Femur (tissue), 1 donor: ENCODE measurements at regions not wholly inside any gene's neighbourhood (a gene's known extent, or its start where the extent isn't known, plus 50 kb on each side); places are given as distances from the start of the nearest gene placed in this dataset.

Experiments
- DNase-seq: peaks from one replicate; pipeline ENCODE4 v3.0.0-alpha.2; 2017

DNA sequence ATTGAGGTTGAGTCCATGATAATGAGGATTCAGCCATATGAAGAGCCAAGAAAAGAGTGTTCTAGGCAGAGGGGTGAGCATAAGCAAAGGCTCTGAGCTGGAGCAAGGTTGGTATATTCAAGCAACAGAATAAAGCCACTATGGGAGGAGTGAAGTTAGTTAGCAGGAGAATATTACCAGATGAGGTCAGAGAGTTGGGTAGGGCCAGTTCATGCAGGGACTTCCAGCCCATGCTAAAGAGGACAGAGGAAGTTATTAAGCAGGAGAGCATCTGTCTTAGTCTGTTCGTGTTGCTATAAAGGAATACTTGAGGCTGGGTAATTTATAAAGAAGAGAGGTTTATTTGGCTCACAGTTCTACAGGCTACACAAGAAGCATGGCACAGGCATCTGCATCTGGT is 57.1 kb upstream of the ATG10 start:
- no peak for DNase-seq

DNA sequence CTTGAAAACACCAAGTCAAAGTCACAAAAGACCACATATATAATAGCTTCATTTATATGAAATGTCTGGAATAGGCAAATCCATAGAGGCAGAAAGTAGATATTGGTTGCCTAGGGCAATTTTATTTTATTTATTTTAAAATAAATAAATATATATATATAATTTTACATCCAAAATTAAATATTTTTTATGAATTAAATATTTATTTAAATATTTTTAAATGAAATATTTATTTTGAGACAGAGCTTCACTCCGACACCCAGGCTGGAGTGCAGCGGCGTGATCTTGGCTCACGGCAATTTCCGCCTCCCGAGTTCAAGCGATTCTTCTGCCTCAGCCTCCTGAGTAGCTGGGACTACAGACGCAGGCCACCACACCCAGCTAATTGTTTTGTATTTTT is 58.9 kb upstream of the ATG10 start:
- no peak for DNase-seq

DNA sequence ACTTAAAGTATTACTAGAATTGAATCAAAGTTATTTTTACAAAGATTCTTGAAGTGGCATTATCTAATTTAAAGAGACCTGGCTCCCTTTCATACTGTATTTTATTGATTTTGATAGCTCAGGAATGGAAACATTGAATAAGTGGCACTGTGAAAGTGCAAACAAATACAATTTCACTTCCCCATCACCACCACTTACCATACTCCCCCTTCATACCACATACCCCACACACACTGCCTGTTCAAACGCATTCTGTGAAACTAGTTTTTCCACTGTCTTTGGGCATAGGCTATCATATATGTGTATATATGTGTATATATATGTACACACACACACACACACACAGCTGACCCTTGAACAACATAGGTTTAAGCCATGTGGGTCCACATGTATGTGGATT is 62.1 kb upstream of the ATG10 start:
- DNase-seq, result no peak

DNA sequence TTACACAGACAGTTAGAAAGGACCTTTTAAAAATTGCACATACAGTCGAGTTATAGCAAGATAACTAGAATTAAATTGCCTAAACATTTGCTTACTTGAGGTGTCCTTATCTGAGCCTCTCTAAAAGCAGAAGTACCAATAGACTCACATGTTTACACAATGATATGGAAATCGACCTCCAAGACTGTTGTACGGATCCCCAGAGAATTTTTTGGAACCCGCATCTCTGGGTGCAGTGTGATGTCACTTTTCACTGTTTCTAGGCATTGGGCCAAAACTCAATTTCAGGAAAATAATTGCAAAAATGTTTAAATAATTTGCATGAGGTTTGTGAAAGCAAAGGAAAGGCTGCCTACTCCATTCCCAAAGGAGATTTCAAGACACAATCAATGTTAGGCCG is 63.1 kb upstream of the ATG10 start:
- DNase-seq, result no peak

DNA sequence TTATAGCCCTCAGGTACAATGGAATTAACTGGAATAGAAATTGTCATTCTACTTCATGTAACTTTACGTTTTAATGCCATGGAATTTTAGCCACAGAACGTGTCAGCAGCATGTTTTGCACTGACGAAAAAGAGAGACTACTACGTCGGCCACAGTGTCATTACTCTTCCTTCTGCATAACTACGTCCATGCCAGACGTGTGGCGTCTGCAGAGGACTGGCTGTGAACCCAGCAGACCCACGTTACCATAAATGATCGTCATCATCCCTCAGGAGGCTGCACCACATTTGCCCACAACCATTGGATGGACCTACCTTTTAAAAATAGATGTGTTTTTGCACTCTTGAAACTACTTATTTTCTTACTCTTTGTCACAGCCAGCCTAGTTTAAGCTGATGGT is 63.8 kb upstream of the ATG10 start:
- DNase-seq, result no peak

DNA sequence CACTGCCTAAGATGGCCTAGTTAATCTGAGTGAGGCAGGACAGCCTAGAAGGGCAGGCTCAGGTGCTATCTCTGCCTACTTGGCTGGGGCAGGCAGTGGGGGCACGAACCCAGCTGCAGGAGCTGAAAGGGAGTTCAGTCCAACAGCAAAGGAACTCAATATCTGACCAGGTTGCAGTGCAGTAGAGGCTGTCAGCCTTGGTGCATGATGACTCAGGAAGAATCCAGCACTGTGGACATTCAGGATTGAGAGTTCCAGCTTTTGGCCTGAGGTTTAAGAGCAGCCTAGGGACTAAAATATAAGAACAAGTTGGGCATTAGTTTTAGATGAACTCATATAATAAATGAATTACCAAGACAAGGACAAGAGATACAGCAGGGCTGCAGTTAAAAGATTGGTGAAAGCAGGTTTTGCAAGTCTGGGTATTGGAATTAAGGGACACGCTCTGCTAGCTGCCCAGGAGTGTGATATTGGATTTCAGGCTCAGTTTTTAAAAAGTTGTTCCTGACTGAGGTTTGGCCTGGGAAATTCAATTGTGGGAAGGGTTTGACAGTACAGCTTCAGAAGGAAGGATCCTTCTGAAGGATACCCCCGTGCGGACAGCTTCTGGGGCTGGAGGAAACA is 64.7 kb upstream of the ATG10 start:
- no peak for DNase-seq

DNA sequence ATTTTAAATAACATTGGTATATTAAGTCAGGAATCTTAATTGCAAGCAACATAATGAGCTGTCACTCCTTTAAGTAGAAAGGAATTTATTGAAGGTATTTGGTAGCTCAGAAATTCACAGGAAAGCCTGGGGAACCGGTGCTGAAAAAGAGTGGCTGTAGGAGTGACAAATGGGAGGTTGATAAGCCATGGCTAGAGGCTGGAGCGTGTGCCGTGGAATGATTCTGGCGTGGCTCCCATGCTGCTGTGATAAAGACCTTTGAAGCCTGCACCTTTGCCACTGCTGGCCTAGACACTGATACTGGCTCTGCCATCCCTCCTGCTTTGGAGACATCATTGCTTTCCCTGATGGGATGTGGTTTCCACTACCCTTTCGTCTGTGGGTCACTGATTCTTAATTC is 65.7 kb upstream of the ATG10 start:
- no peak for DNase-seq

DNA sequence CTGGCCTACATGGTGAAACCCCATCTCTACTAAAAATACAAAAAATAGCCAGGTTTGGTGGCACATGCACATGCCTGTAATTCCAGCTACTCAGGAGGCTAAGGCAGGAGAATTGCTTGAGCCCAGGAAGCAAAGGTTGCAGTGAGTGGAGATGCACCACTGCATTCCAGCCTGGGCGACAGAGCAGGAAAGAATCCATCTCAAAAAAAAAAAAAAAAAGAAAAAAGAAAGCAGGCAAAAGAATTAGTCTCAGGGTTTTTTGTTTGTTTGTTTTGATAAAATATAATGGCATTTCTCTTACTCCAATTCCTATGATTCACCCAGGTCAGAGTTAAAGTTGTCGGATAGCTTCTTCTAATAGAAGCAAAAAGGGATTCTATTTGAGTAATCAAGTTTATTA is 67.0 kb upstream of the ATG10 start:
- no peak for DNase-seq

DNA sequence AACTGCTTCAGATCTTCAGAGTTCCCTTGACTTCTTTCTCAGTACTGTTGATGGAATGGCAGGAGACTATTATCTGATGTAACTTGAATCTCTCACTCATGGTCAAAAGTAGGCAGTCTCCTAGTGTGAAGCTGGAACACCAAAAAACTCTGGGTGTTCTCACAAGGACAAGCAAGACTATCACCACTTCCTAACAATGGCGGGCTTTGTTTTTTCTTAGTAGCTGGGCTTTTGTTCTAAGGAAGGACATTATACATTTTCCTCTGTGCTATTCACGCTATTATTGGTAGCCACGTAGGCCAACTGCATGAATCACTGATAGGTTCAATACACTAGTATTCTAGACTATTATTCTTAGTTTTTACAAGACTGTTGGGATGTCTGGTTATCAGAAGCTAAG is 67.7 kb upstream of the ATG10 start:
- DNase-seq, result no peak

DNA sequence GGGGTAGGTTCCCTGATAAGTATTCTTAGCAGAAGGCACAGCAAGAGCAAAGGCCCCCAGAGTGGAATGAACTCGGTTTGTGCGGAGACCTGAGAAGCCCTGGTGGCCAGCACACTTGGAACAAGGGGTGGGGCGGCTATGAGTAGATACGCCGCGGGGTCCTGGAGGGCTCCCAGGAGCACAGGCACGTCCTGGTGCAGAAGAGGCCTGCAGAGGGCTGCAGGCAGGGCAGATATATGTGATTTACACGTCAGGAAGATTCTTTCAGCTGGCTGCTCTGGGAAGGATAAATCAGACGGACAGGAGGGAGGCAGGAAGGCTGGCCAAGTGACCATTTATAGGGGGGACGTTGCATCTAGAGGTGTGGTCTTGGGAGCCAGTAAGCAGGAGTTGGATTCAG is 70.2 kb upstream of the ATG10 start:
- DNase-seq, result no peak

DNA sequence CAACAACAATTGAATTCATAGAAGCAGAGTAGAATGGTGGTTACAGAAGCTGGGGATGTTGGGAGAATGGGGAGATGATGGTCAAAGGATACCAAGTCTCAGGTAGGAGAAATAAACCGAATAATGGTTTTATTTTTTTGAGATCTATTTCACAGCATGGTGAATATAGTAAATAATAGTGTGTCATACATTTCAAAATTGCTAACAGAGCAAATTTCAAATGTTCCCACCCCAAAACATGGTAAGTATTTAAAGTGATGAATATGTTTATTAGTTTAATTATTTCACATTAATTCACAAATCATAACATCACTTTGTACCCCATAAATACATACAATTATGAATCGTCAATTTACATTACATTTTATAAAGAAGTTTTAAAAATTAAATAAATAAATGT is 72.7 kb upstream of the ATG10 start:
- no peak for DNase-seq

DNA sequence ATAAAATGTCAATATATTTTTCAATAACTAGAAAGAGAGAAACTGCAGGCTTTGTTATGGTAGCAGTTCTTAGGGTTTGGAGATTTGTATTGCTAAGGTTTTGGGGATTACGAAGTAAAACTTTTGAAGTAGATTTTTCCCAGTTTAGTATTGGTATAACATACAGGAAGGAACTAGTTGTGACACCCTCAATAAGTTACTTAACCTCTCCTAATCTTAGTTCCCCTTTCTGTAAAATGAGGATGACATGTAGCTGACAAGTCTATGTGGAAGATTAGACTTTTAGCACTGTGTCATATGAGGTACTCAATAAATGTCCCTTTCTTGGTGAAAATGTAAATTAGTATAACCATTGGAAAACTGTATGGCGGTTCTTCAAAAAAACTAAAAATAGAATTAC is 73.4 kb upstream of the ATG10 start:
- no peak for DNase-seq

DNA sequence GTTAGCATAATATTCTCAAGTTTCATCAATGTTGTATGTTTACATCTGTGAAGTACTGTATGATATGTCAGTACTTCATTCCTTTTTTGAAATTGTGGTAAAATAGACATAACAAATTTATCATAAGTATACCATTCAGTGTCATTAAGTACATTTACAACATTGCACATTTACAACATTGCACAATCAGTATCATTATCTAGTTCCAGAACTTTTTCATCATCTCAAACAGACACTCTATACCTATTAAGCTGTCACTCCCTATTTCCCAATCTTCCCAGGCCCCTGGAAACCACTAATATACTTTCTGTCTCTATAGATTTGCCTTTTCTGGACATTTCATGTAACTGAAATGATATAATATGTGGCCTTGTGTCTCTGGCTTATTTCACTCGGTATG is 75.1 kb upstream of the ATG10 start:
- DNase-seq, result no peak

DNA sequence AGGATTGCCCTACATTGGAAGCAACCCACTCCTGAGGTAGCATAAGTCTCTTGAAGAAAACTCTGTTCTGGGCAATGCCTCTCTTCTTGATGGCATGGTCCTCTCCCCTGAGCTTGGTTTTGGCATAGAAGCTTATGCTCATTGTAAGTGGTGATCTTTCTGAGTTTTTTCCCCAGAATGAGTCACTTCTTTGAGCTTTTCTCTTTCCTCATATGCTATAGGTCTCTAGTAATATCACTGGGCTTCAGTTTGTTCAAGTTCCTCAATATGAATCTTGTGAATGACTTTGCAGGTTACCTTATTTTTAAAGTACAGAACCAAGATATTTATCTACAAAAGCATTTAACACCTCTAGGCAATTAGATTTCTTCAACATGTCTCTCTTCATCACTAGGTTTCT is 76.5 kb upstream of the ATG10 start:
- no peak for DNase-seq

DNA sequence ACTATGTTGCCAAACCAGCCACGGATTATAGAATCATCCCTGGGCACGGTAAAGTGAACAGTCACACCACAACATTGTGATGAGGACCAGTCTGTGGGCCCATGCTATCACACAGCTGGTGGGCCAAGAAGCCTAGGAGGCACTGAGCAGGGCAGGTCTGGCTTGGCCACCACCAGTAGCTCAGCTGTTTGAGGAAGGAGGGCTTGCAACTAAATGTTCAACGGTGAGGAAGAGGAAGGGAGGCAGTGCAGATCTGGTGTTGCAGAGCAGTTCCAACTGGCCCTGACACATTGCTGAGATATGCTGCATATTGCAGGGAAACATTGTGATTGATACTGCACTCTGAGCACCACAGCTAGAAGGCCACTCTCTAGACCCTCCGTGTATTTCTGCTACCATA is 77.9 kb upstream of the ATG10 start:
- no peak for DNase-seq

DNA sequence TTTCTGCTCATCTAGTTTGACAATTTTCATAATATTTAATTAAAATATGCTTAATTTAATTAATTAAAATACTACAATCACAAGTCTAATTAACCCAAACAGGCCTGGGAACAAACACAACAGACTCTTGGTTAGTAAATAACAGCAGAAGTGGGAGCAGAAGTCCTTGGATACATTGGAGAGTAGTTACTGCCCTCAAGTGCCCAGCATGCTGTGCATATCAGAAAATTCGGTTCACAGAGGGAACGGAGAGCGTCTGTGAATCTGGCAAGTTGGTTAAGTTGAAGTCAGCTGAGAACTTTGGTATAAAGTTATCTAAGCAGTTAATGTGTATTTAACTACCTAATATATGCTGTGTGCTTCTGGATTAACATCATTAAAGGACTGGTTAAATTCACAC is 87.0 kb upstream of the ATG10 start:
- no peak for DNase-seq

DNA sequence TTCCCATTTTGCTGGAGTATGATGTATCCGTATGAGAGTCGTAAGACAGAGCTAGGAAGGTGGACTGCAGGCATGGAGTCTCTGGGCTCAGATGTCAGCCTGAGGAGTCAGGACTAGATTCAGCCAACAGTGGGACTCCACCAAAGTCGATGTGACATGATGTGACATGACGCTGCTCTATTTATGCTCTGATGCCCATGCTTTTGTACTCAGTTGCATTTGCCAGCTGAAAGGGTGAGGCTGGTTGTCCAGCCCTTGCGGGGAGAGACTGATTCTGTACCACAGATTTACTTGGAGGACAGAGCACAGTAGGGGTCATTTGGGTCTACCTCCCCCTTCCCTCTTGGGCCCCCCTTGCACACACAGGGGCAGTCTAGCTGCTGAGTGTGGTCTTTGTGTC is 88.5 kb upstream of the ATG10 start:
- DNase-seq, result no peak

DNA sequence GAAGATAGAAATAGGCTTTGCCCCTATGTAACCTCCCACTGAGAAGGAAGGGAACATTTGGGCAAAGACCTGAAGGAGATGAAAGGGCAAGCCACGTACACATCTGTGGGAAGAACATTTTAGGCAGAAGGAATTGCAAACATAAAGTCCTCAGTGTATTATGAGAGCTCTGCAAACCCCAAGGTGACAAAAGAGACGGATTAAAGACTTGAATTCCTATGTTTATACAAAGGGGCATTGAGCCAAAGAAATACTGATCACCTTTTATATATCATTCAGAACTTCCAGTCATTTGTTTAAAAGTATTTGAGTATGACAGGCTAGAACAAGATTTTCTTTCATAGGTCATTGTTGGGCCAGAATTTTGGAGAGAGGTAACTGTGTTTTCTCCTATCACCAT is 90.2 kb upstream of the ATG10 start:
- DNase-seq, result no peak

DNA sequence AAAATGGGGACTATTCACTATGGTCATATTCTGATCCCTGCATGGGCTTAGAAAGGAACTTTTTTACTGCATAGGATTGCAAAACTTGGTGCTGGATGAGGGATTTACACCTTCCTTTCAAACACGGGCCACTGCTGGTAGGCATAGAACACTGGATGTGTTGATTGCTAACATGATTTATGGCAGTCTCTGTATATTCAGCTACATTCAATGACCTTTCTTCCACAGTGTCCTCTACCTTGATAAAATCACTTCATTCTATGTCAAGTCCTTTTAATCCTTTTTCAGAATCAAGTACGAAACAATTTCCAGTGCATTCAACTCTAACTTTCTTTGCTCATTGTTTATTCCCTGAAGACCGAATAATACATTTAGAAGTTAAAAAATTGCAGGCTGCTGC is 91.9 kb upstream of the ATG10 start:
- DNase-seq, result no peak

DNA sequence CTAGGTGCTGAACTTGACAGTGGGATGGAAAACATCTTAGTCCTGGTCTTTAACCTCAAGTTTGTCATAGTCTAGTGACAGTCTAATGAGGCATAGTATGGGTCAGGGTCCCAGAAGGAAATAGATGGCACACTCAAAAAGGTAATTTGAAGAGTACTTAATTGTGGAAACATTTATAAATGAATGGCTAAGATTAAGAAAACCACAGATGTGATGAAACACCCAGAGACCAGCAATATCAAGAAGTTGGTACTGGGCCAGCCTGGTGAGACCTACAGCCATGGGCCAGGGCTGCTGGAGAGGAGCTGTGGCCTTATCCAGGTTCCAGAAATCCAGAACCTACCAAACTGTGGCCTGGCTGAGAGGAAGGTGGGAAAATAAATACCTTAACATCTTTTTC is 93.5 kb upstream of the ATG10 start:
- no peak for DNase-seq

DNA sequence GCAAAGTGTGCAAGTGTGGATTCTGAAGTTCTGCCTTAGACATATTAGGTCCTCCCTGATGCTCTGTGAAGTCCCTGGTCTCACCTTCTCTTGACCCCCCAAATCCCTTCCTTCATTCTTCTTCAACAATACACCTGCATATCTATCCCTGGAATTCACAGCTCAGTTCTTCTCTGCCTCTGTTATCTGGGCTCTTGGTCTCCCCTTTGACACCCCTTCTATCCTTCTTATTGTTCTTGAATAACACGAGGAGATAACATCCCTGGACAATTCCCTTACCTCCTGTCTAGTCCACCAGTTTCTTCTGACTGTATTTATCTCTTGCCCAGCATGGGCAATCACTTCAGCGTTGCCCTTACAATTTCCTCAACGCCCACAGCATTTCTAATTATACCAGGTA is 104.8 kb upstream of the ATG10 start:
- DNase-seq, result no peak

DNA sequence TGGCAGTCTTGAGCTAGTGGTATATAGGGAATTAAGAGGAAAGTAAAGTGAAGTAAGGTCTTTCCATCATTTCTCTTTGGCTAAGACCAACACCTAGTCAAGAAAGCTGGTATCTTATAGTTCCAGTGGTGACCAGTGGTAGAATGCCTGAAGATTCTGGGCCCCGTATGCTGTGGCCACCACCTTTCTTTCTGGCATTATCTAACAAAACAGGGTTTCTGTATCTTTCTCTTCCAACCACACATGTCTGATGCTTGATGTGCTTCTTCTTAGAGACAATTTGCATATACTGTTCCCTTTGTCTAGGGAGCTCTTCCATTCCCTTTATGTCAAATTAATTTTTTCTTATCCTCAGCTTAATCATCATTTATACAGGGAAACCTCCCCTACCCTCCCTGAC is 109.9 kb upstream of the SSBP2 start:
- no peak for DNase-seq

DNA sequence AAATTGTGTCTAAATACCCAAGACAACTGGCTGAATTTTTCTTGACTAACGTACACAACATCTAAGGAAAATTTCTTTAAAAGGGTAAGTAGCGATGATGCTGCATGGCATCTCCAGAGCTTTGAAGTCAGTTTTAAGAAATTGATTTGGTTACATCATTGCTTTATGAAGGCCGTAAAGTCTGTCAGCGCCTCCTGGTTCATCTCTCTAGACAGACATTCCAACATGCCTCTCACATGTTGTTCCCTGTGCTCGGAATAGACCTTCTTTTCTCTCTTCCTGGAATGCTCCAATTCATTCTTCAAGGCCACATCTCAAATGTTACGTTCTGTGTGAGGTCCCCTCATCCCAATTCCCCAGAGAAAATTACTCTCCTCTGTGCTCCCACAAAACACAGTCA is 108.7 kb upstream of the SSBP2 start:
- DNase-seq, result no peak

DNA sequence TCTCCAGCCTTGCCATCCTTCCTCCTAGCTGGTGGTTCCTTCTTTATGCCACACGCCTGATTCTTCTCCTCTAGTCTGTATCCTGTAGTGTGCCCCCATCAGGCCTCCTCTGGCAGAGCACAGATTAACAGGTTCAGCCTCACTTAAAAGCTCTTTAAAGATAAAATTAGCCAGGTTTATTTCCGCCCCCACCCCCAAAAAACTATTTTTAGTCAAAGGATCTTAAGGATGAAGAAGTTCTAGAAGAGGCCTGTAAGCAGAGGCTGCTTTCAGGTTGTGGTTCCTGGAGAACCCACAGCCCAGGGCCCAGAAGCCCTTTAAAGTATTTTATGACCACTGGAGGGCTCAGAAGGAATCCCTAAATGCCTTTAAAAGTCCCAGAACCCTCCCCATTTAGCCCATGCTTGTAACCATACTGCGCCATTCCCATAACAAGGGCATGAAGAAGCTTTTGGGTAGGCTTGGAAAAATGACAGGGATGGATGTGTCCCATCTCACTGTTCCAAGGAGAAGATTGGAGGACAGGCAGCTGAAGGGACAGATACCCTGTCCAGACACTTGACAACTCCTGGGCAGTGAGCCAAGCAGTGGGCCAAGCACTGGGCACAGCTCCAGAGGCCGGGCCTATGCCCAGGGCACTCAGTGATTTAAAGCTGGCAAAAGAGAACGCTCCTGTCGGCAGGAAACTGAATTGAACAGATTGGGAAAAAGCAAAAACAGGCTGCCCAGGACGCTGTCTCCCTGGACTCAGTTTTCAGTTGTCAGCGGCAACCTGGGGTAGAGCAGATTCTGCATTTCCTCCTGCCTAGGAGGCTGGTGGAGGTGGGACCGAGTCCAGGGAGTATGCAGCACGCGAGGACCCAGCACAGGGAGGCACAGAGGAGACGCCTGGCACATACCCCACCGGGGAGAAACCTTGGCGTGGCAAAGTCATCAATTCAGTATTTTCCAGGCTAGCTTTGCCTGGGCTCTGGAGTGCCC is 106.3 kb upstream of the SSBP2 start:
- DNase-seq, result peak; percentile 86

DNA sequence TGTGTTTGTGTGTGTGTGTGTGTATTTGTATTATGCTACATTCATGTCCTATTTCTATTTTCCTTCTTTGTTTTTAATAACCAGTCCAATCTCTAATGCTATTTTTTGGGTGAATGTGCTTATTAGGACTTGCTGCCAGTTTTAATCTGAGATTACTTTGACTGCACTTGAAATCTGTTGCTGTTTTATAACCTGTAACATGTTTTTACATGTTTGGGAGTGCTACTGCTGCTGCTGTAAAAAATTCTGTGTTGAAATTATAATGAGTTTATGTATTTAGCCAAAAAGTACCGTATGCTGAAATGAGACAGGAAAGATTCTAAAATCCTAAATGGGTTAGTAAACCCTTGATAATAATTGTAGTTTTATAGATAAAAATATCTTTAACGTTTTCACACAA is 104.7 kb upstream of the SSBP2 start:
- no peak for DNase-seq
